Liver (tissue), 8 donors: ENCODE measurements at regions not wholly inside any gene's neighbourhood (a gene's known extent, or its start where the extent isn't known, plus 50 kb on each side); places are given as distances from the start of the nearest gene placed in this dataset.

Experiments
- DNase-seq: peaks from one replicate; pipeline ENCODE4 v3.0.0-alpha.2; 2017; ENCODE audit warnings: low spot score
- H3K27ac ChIP-seq, 2 donors: one replicate each; pipeline ENCODE4 v1.7.0; 2013; ENCODE audit warnings: inconsistent platforms in 2 of 2, low read length in 2 of 2, control low read depth in 1 of 2, low read depth in 1 of 2, mild to moderate bottlenecking in 1 of 2
- H3K27me3 ChIP-seq, 4 donors: one replicate each; pipeline versions ENCODE4 v1.6.1 to v1.7.0; 2013; ENCODE audit warnings: low read length in 3 of 4, inconsistent platforms in 1 of 4, mild to moderate bottlenecking in 1 of 4, moderate library complexity in 1 of 4; ENCODE audit not compliant: control insufficient read depth in 4 of 4, insufficient read depth in 4 of 4
- H3K36me3 ChIP-seq, 4 donors: one replicate each; pipeline versions ENCODE4 v1.6.1 to v1.7.0; 2013; ENCODE audit warnings: low read length in 3 of 4, mild to moderate bottlenecking in 3 of 4, low read depth in 1 of 4, moderate library complexity in 1 of 4; ENCODE audit not compliant: control insufficient read depth in 4 of 4, insufficient read depth in 3 of 4
- H3K4me1 ChIP-seq, 4 donors: one replicate each; pipeline versions ENCODE4 v1.6.1 to v1.7.0; 2013; ENCODE audit warnings: low read length in 3 of 4, mild to moderate bottlenecking in 3 of 4, moderate library complexity in 1 of 4; ENCODE audit not compliant: control insufficient read depth in 4 of 4, insufficient read depth in 4 of 4
- H3K4me3 ChIP-seq, 3 donors: one replicate each; pipeline versions ENCODE4 v1.6.1 to v1.7.0; 2013; ENCODE audit warnings: low read length in 3 of 3, control low read depth in 1 of 3, low read depth in 1 of 3, mild to moderate bottlenecking in 1 of 3
- H3K9ac ChIP-seq, 2 donors: one replicate each; pipeline ENCODE4 v1.7.0; 2013; ENCODE audit warnings: low read length in 2 of 2, mild to moderate bottlenecking in 2 of 2, moderate library complexity in 2 of 2, control low read depth in 1 of 2, low read depth in 1 of 2
- H3K9me3 ChIP-seq, 4 donors: one replicate each; pipeline versions ENCODE4 v1.6.1 to v1.7.0; 2013; ENCODE audit warnings: low read length in 3 of 4; ENCODE audit not compliant: control insufficient read depth in 4 of 4
- ATF3 ChIP-seq: IDR thresholded peaks from 2 replicates; pipeline ENCODE4 v1.6.1; 2016; ENCODE audit warnings: antibody characterized with exemption
- CTCF ChIP-seq: fragments of 150-350 bp; IDR thresholded peaks from 2 replicates; pipeline ENCODE4 v1.5.1; 2017; ENCODE audit warnings: improper control_type of control experiment, low read depth, low read length; ENCODE audit not compliant: missing input control
- EGR1 ChIP-seq, 2 donors: IDR thresholded peaks; 2 replicates each; pipeline ENCODE4 v1.6.1; 2016 to 2018; ENCODE audit warnings: antibody characterized with exemption in 2 of 2, low read depth in 2 of 2
- FOXA1 ChIP-seq: IDR thresholded peaks from 2 replicates; pipeline ENCODE4 v1.6.1; 2016; ENCODE audit warnings: antibody characterized with exemption
- FOXA2 ChIP-seq: IDR thresholded peaks from 2 replicates; pipeline ENCODE4 v1.6.1; 2016; ENCODE audit warnings: antibody characterized with exemption
- GABPA ChIP-seq, 2 donors: IDR thresholded peaks in 1 of 2; conservative IDR thresholded peaks in 1 of 2; 2 replicates each; pipeline ENCODE4 v1.6.1; 2016; ENCODE audit warnings: antibody characterized with exemption in 2 of 2, mild to moderate bottlenecking in 1 of 2, moderate library complexity in 1 of 2
- HNF4A ChIP-seq, 2 donors: conservative IDR thresholded peaks; 2 replicates each; pipeline ENCODE4 v1.6.1; 2016; ENCODE audit warnings: antibody characterized with exemption in 2 of 2, mild to moderate bottlenecking in 2 of 2
- HNF4G ChIP-seq: IDR thresholded peaks from 2 replicates; pipeline ENCODE4 v1.6.1; 2016; ENCODE audit warnings: antibody characterized with exemption
- JUND ChIP-seq, 2 donors: IDR thresholded peaks; 2 replicates each; pipeline ENCODE4 v1.6.1; 2016; ENCODE audit warnings: antibody characterized with exemption in 2 of 2
- MAX ChIP-seq: IDR thresholded peaks from 2 replicates; pipeline ENCODE4 v1.6.1; 2016; ENCODE audit warnings: antibody characterized with exemption
- NR2F2 ChIP-seq: IDR thresholded peaks from 2 replicates; pipeline ENCODE4 v1.6.1; 2016; ENCODE audit warnings: antibody characterized with exemption
- RAD21 ChIP-seq, 2 donors: IDR thresholded peaks; 2 replicates each; pipeline ENCODE4 v1.6.1; 2016; ENCODE audit warnings: antibody characterized with exemption in 2 of 2, mild to moderate bottlenecking in 2 of 2
- RXRA ChIP-seq, 2 donors: IDR thresholded peaks; 2 replicates each; pipeline ENCODE4 v1.6.1; 2017 to 2018; ENCODE audit warnings: antibody characterized with exemption in 2 of 2, mild to moderate bottlenecking in 1 of 2
- TAF1 ChIP-seq: conservative IDR thresholded peaks from 2 replicates; pipeline ENCODE4 v1.6.1; 2016; ENCODE audit warnings: antibody characterized with exemption, mild to moderate bottlenecking
- WGBS: extraction: QIAGEN DNeasy Blood & Tissue Kit; methylation state at CpG from one replicate; pipeline ENCODE4 v1.1.7; 2013; 5-methylcytosine and 5-hydroxymethylcytosine counted together
- TF ChIP-seq, protein P1 (sequence below): IDR thresholded peaks from 2 replicates; pipeline ENCODE4 v1.6.1; 2016; ENCODE audit warnings: antibody characterized with exemption
- TF ChIP-seq, protein P2 (sequence below): IDR thresholded peaks from 2 replicates; pipeline ENCODE4 v1.6.1; 2016; ENCODE audit warnings: antibody characterized with exemption, mild to moderate bottlenecking
- donor health status: healthy.
- donor health status: healthy.
- donor health status: healthy.
- donor health status: healthy.
- donor health status: healthy.

- Histone ChIP-seq H3K27me3 (no peaks in the 10 kb centered on the region), H3K9ac (no peak overlapping the region), H3K27ac (no peak overlapping the region), H3K36me3 (no peaks in the 10 kb centered on the region), H3K9me3 (no peaks in the 10 kb centered on the region), H3K4me3 (no peak overlapping the region), H3K4me1 (no peaks in the 10 kb centered on the region)
- no peak for DNase-seq
- TF ChIP-seq HNF4A (conservative IDR thresholded peaks at IDR 0.05) (no peak), RAD21 (IDR thresholded peaks at IDR 0.05) (no peak), MAX (no peak), CTCF (no peak), TAF1 (no peak), FOXA2 (no peak)
- 64% methylated on average over 3 of the region's 3 CpGs for WGBS
Observed at GRCh38 chr3:146818866-146819265, 213.7 kb upstream of the PLSCR5 start.

DNA sequence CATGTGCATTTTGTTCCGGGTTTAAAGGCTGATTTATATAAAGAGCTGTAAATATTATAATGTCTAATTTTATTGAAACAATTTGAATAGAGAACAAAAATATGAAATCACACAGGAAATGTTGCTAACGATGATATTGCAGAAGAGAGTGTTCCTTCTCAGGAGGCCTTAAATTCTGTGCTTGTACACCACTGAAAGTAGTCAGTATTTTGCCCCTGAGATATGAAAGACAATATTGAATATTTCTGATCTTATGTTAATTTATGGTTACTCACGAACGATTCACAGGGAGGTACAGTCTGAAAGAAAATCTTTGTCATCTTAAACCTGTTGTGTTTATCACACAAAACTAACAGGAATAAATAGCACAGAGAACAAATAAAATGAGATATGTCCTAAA, 213.2 kb upstream of the PLSCR5 start:
- 56% methylated on average over 4 of the region's 4 CpGs for WGBS
- H3K9me3 ChIP-seq, result no peaks in the 10 kb centered on the region
- H3K36me3 ChIP-seq, result no peaks in the 10 kb centered on the region
- H3K4me3 ChIP-seq, result no peak overlapping the region
- DNase-seq, result no peak
- H3K27ac ChIP-seq, result no peak overlapping the region
- H3K4me1 ChIP-seq, result no peaks in the 10 kb centered on the region
- no peak overlapping the region for H3K9ac ChIP-seq
- no peaks in the 10 kb centered on the region for H3K27me3 ChIP-seq
- no peak for TF ChIP-seq MAX
- no peak for TF ChIP-seq RXRA (IDR thresholded peaks at IDR 0.05)
- TF ChIP-seq RAD21 (IDR thresholded peaks at IDR 0.05), result no peak
- TF ChIP-seq ATF3, result no peak
- TF ChIP-seq NR2F2, result no peak
- TF ChIP-seq TAF1, result no peak
- TF ChIP-seq, protein P1, sequence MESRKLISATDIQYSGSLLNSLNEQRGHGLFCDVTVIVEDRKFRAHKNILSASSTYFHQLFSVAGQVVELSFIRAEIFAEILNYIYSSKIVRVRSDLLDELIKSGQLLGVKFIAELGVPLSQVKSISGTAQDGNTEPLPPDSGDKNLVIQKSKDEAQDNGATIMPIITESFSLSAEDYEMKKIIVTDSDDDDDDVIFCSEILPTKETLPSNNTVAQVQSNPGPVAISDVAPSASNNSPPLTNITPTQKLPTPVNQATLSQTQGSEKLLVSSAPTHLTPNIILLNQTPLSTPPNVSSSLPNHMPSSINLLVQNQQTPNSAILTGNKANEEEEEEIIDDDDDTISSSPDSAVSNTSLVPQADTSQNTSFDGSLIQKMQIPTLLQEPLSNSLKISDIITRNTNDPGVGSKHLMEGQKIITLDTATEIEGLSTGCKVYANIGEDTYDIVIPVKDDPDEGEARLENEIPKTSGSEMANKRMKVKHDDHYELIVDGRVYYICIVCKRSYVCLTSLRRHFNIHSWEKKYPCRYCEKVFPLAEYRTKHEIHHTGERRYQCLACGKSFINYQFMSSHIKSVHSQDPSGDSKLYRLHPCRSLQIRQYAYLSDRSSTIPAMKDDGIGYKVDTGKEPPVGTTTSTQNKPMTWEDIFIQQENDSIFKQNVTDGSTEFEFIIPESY, result no peak
- TF ChIP-seq GABPA (IDR thresholded peaks at IDR 0.05 in 1 of 2, conservative IDR thresholded peaks at IDR 0.05 in 1 of 2), result no peak
- TF ChIP-seq, protein P2, sequence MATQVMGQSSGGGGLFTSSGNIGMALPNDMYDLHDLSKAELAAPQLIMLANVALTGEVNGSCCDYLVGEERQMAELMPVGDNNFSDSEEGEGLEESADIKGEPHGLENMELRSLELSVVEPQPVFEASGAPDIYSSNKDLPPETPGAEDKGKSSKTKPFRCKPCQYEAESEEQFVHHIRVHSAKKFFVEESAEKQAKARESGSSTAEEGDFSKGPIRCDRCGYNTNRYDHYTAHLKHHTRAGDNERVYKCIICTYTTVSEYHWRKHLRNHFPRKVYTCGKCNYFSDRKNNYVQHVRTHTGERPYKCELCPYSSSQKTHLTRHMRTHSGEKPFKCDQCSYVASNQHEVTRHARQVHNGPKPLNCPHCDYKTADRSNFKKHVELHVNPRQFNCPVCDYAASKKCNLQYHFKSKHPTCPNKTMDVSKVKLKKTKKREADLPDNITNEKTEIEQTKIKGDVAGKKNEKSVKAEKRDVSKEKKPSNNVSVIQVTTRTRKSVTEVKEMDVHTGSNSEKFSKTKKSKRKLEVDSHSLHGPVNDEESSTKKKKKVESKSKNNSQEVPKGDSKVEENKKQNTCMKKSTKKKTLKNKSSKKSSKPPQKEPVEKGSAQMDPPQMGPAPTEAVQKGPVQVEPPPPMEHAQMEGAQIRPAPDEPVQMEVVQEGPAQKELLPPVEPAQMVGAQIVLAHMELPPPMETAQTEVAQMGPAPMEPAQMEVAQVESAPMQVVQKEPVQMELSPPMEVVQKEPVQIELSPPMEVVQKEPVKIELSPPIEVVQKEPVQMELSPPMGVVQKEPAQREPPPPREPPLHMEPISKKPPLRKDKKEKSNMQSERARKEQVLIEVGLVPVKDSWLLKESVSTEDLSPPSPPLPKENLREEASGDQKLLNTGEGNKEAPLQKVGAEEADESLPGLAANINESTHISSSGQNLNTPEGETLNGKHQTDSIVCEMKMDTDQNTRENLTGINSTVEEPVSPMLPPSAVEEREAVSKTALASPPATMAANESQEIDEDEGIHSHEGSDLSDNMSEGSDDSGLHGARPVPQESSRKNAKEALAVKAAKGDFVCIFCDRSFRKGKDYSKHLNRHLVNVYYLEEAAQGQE, result no peak
- no peak for TF ChIP-seq EGR1 (IDR thresholded peaks at IDR 0.05; ENCODE audit: low read depth in 2 of 2)
- TF ChIP-seq HNF4G, result no peak
- TF ChIP-seq HNF4A (conservative IDR thresholded peaks at IDR 0.05), result no peak
- no peak for TF ChIP-seq FOXA2
- no peak for TF ChIP-seq JUND (IDR thresholded peaks at IDR 0.05)
- no peak for TF ChIP-seq FOXA1
